ENCODE measurements at regions not wholly inside any gene's neighbourhood (a gene's known extent, or its start where the extent isn't known, plus 50 kb on each side); places are given as distances from the start of the nearest gene placed in this dataset.

DNA sequence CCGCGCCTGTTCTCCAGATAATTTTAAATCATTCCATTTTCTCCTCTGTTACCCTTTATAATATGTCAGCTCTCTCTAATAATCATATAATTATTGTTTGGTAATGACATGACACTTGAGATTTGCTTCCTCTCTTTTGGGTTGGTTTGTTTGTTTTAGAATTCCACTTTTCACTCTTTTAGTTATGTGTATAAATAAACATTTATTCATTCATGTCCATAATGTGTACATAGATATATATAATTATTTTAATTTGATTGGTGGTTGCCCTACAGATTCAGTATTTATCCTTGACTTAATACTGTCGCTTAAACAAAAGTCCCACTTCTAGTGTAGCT is 93.4 kb upstream of the FMN2 start:
- intact Hi-C loops (cut with micrococcal nuclease), result no loop called here
- Histone ChIP-seq H3K79me2 (ENCODE audit: insufficient read depth, low read length) (no peaks in the 10 kb centered on the region), H4K20me1 (ENCODE audit: insufficient read depth, low read length) (no peaks in the 10 kb centered on the region), H3K27ac (ENCODE audit: low read depth in 1 of 2, low read length in 2 of 2) (no peak overlapping the region), H2AFZ (ENCODE audit: insufficient read depth, low read depth, low read length, poor library complexity, severe bottlenecking) (peak overlapping the region; percentile 50), H3K4me1 (ENCODE audit: control insufficient read depth in 1 of 2, insufficient read depth in 2 of 2, low read length in 2 of 2) (peaks cover 0 to 9% of the 10 kb centered on the region in 2 donors), H3K4me2 (replicated peaks; ENCODE audit: extremely low read depth, low read length, poor library complexity, severe bottlenecking) (peak overlapping the region; percentile 62), H3K9me3 (replicated peaks in 1 of 2; ENCODE audit: control insufficient read depth in 1 of 2, insufficient read depth in 1 of 2, low read length in 2 of 2) (peaks cover 0 to 5% of the 10 kb centered on the region in 2 donors), H3K27me3 (ENCODE audit: control insufficient read depth in 2 of 2, insufficient read depth in 2 of 2, low read length in 2 of 2) (peaks cover 46 to 62% of the 10 kb centered on the region in 2 donors), H3K9ac (ENCODE audit: insufficient read depth, low read length, poor library complexity, severe bottlenecking) (no peak overlapping the region), H3K36me3 (replicated peaks in 1 of 2; ENCODE audit: control insufficient read depth in 1 of 2, insufficient read depth in 2 of 2, low read length in 2 of 2) (no peaks in the 10 kb centered on the region), H3K4me3 (replicated peaks in 1 of 3; ENCODE audit: low read depth in 2 of 3, low read length in 3 of 3) (peak overlapping the region in 1 of 3 experiments; percentile 53)
- peaks cover 0 to 2% of the 10 kb centered on the region in 2 donors for H3K36me3 Mint-ChIP-seq
- H3K27ac Mint-ChIP-seq, result no peak overlapping the region
- no CpG with 5 or more reads among the region's 3 CpGs for WGBS (ENCODE audit: insufficient coverage)
- H3K9me3 Mint-ChIP-seq, result peaks cover 0 to 8% (median 6%) of the 10 kb centered on the region in 7 donors
- H3K27me3 Mint-ChIP-seq (ENCODE audit: low read depth in 3 of 3), result peaks cover 43 to 69% (median 57%) of the 10 kb centered on the region in 3 donors
- DNase-seq, result no peak
- H3K4me3 Mint-ChIP-seq, result peak overlapping the region in 1 of 2 donors; percentile 84
- peaks cover 6% of the 10 kb centered on the region for H3K4me1 Mint-ChIP-seq
- TF ChIP-seq, protein P1, sequence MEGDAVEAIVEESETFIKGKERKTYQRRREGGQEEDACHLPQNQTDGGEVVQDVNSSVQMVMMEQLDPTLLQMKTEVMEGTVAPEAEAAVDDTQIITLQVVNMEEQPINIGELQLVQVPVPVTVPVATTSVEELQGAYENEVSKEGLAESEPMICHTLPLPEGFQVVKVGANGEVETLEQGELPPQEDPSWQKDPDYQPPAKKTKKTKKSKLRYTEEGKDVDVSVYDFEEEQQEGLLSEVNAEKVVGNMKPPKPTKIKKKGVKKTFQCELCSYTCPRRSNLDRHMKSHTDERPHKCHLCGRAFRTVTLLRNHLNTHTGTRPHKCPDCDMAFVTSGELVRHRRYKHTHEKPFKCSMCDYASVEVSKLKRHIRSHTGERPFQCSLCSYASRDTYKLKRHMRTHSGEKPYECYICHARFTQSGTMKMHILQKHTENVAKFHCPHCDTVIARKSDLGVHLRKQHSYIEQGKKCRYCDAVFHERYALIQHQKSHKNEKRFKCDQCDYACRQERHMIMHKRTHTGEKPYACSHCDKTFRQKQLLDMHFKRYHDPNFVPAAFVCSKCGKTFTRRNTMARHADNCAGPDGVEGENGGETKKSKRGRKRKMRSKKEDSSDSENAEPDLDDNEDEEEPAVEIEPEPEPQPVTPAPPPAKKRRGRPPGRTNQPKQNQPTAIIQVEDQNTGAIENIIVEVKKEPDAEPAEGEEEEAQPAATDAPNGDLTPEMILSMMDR (IDR thresholded peaks at IDR 0.05), result no peak

DNA sequence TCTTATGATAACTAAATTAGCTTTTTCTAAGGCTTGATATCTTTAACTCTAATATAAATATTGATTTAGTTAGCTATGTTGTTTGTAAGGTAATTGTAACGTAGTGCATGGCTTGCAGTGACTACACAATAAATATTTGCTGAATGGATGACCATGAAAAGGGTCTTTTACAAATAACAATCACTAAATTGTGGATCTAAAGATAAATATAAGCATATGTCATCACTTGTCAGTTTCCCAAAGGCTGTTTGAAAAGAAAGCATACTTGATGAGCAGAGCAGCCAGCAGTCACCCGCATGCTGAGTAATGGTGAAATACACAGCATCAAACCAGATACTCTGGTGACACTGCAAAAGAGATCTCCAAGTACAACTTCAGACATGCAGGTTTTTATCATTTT is 92.5 kb upstream of the FMN2 start:
- Histone ChIP-seq H3K27me3 (ENCODE audit: control insufficient read depth in 2 of 2, insufficient read depth in 2 of 2, low read length in 2 of 2) (peaks cover 43 to 59% of the 10 kb centered on the region in 2 donors), H3K9ac (ENCODE audit: insufficient read depth, low read length, poor library complexity, severe bottlenecking) (no peak overlapping the region), H3K4me3 (replicated peaks in 1 of 3; ENCODE audit: low read depth in 2 of 3, low read length in 3 of 3) (no peak overlapping the region), H3K9me3 (replicated peaks in 1 of 2; ENCODE audit: control insufficient read depth in 1 of 2, insufficient read depth in 1 of 2, low read length in 2 of 2) (peaks cover 0 to 5% of the 10 kb centered on the region in 2 donors), H3K36me3 (replicated peaks in 1 of 2; ENCODE audit: control insufficient read depth in 1 of 2, insufficient read depth in 2 of 2, low read length in 2 of 2) (no peaks in the 10 kb centered on the region), H3K27ac (ENCODE audit: low read depth in 1 of 2, low read length in 2 of 2) (no peak overlapping the region), H3K4me2 (replicated peaks; ENCODE audit: extremely low read depth, low read length, poor library complexity, severe bottlenecking) (no peak overlapping the region), H3K4me1 (ENCODE audit: control insufficient read depth in 1 of 2, insufficient read depth in 2 of 2, low read length in 2 of 2) (peaks cover 0 to 9% of the 10 kb centered on the region in 2 donors), H3K79me2 (ENCODE audit: insufficient read depth, low read length) (no peaks in the 10 kb centered on the region), H4K20me1 (ENCODE audit: insufficient read depth, low read length) (no peaks in the 10 kb centered on the region), H2AFZ (ENCODE audit: insufficient read depth, low read depth, low read length, poor library complexity, severe bottlenecking) (no peak overlapping the region)
- peaks cover 6% of the 10 kb centered on the region for H3K4me1 Mint-ChIP-seq
- H3K27me3 Mint-ChIP-seq (ENCODE audit: low read depth in 3 of 3), result peaks cover 42 to 64% (median 56%) of the 10 kb centered on the region in 3 donors
- no peak overlapping the region for H3K27ac Mint-ChIP-seq
- no CpG with 5 or more reads among the region's 2 CpGs for WGBS (ENCODE audit: insufficient coverage)
- H3K4me3 Mint-ChIP-seq, result peak overlapping the region in 1 of 2 donors; percentile 62
- peaks cover 0 to 2% of the 10 kb centered on the region in 2 donors for H3K36me3 Mint-ChIP-seq
- TF ChIP-seq, protein P1 (IDR thresholded peaks at IDR 0.05), result no peak
- peaks cover 0 to 8% (median 6%) of the 10 kb centered on the region in 7 donors for H3K9me3 Mint-ChIP-seq
- no peak for DNase-seq
- intact Hi-C loops (cut with micrococcal nuclease), result no loop called here

Data from CD14-positive monocyte (primary cell).